ENCODE measurements at regions not wholly inside any gene's neighbourhood (a gene's known extent, or its start where the extent isn't known, plus 50 kb on each side); places are given as distances from the start of the nearest gene placed in this dataset.

DNA sequence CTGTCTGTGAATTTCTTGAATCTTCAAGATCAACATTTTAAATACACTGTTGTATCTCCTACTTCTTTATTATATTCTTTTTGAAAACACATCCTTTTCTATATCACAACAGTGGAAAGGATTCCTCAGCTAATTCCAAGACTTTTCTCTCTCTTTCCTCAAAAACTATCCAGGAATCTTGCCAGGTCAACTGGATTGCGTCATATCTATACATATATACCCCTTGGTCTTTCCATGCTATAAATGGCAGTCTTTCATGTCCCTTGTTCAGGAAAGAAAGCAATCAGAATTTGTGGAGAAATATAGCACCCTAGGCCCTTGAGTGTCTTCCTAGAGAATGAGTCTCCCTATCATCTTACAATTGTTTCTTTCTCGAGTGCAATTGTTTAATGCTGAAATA is 149.0 kb downstream of the KCNA5 start:
- H3K4me3 ChIP-seq (ENCODE audit: low read depth, low read length) = no peak overlapping the region
- no peak for DNase-seq (ENCODE audit: low read depth)
- TF ChIP-seq CTCF (conservative IDR thresholded peaks at IDR 0.05; ENCODE audit: low read depth, low read length) = no peak

DNA sequence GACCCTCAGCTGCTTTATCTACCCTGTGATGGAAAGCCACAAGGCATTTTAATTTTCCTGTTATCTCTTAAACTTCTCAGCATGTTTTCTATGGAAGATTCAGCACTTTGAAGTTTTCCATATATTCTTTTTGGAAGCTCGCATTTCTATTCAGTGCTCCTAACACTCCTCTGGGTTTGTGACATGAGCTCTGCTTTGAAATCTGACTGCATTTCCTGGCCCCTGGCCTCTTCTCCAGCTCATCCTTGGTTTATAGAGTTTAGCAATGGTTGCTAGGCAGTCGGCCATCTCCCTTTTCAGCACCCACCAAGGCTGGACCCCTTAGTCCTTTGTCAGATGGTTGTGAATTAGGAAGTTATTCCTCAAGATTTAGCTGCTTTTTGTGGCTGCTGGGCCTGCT is 150.6 kb downstream of the KCNA5 start:
- no peak overlapping the region for H3K4me3 ChIP-seq (ENCODE audit: low read depth, low read length)
- TF ChIP-seq CTCF (conservative IDR thresholded peaks at IDR 0.05; ENCODE audit: low read depth, low read length) = no peak
- DNase-seq (ENCODE audit: low read depth) = no peak

- DNase-seq (ENCODE audit: low read depth) = no peak
- no peak for TF ChIP-seq CTCF (conservative IDR thresholded peaks at IDR 0.05; ENCODE audit: low read depth, low read length)
- H3K4me3 ChIP-seq (ENCODE audit: low read depth, low read length) = no peak overlapping the region
These were observed 151.6 kb downstream of the KCNA5 start for GRCh38 chr12:5195244-5195643.

DNA sequence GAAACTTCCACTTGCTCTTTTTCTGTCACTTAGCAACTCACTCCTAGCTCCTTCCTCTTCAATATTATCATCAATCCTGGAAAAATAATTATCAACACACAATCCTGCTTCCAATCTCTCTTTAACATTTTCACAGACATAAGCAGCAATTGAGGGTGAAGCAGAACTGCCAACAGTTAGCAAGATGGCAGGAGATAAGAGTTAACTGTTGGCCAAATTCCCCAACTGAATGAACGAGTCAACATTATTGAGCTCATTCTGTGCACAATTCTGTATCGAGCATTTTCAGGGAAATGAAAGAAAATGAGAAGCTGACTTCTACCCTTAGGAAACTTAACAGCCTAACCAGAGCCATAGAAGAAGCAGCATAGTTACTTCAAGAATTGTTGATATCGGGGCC is 152.0 kb downstream of the KCNA5 start:
- DNase-seq (ENCODE audit: low read depth) = no peak
- H3K4me3 ChIP-seq (ENCODE audit: low read depth, low read length) = no peak overlapping the region
- TF ChIP-seq CTCF (conservative IDR thresholded peaks at IDR 0.05; ENCODE audit: low read depth, low read length) = no peak

DNA sequence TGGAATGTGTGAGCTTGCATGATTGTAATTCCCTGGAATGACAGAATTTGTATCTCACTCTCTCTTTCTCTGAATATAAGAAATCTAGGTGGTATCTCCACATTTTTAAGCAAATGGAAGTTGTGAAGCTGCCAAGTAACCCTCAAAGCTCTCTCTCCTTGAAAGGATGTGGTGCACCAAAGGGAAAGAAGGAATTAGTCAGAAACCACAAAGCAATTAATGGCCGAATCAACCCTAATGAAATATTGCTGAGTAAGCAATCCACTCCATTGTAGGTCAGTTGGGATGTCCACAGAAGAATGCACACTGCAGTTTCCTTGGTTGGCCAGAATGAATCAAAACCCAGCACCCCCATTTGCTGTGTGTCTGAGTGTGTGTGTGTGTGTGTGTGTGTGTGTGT is 153.5 kb downstream of the KCNA5 start:
- DNase-seq (ENCODE audit: low read depth) = no peak
- H3K4me3 ChIP-seq (ENCODE audit: low read depth, low read length) = no peak overlapping the region
- TF ChIP-seq CTCF (conservative IDR thresholded peaks at IDR 0.05; ENCODE audit: low read depth, low read length) = no peak

DNA sequence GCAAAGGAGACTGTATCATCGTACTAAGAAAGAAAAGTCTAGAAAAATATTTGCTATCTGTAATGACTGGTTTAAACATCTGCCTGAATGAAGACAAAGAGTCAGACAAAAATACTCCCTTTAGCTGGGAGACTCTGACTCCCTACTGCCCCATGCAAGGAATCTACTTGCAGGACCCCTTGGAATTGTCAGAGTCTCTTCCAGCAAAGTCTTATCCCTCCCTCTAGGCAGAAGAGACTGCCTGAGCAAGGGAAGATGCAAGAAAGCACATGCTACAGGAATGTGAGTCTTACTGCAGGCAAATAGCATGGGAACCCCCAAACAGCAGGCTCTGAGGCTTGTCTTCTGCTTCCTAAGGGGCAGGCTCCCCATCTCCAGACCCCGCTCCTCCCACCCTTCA is 154.0 kb downstream of the KCNA5 start:
- no peak for TF ChIP-seq CTCF (conservative IDR thresholded peaks at IDR 0.05; ENCODE audit: low read depth, low read length)
- H3K4me3 ChIP-seq (ENCODE audit: low read depth, low read length) = no peak overlapping the region
- DNase-seq (ENCODE audit: low read depth) = no peak

DNA sequence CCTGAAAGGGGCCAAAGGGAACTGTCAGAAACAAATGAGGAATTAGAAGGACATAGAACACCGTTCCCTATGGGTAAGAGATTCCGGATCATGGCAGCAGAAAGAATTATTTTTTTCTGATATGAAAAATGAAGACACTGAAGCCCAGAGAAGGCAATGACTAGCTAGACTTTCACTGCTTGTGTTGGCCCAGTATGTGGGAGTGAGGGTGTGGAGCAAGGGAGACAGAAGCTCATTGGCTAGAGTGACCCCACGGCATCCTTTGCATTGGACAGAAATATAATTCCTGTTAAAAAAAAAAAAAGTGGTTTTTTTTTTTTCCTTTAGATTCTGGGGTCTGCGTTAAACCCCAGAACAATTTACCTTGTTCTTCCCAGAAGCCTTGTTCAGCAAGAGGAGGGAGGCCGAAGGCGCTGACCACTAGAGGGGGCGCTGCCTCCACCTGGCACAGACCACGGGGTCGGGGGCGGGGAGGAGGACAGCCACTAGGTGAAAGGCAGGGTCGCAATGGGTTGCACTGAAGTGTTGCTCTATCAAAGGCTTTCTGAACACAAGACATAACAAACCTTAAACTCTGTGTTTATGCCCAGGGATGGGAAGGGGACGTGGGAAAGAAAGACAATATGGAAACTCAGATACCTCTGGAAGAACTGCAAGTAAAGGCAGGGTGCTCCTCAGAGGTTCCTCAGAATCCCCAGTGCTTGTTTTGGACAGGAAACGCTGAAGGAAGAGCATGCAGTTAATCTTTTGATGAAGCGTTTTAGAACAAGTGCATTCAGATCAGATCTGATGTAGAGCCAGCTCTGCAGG is 156.8 kb downstream of the KCNA5 start:
- DNase-seq (ENCODE audit: low read depth) = no peak
- peak; percentile 69 for TF ChIP-seq CTCF (conservative IDR thresholded peaks at IDR 0.05; ENCODE audit: low read depth, low read length)

More for the DNA sequence above, 156.8 kb downstream of the KCNA5 start:
- H3K4me3 ChIP-seq (ENCODE audit: low read depth, low read length) = no peak overlapping the region
